ENCODE measurements at regions not wholly inside any gene's neighbourhood (a gene's known extent, or its start where the extent isn't known, plus 50 kb on each side); places are given as distances from the start of the nearest gene placed in this dataset.

DNA sequence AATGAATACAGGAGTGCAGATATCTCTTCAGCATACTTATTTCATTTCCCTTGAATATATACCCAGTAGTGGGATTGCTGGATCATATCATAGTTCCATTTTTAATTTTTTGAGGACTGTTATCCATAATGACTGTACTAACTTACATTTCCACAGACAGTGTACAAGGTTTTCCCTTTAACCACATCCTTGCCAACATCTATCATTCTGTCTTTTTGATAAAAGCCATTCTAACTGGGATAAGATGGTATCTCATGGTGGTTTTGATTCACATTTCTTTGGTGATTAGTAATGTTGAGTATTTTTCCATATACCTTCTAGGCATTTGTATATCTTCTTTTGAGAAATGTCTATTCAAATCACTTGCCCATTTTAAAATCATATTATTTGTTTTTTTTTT lies 325.2 kb downstream of the CYP26B1 start:
- H3F3A ChIP-seq (ENCODE audit: low read depth), result no peaks in the 10 kb centered on the region
- no peak overlapping the region for H3K4me3 ChIP-seq
- Mint-ChIP-seq H3K27ac (no peak overlapping the region), H3K4me1 (no peaks in the 10 kb centered on the region), H3K36me3 (no peaks in the 10 kb centered on the region), H3K4me3 (no peak overlapping the region), H3K27me3 (ENCODE audit: insufficient read depth, low read depth) (no peaks in the 10 kb centered on the region), H3K9me3 (peaks cover 2% of the 10 kb centered on the region)
- no peaks in the 10 kb centered on the region for H3K4me1 ChIP-seq
- no peak for DNase-seq (ENCODE audit: low spot score)
- no peak overlapping the region for H3K27ac ChIP-seq
- H3K27me3 ChIP-seq, result no peaks in the 10 kb centered on the region
- no peaks in the 10 kb centered on the region for H3K79me2 ChIP-seq (ENCODE audit: low read depth)
- no peaks in the 10 kb centered on the region for H3K36me3 ChIP-seq
- H2AFZ ChIP-seq (replicated peaks), result no peak overlapping the region
- no peak overlapping the region for H3K9ac ChIP-seq
- H4K20me1 ChIP-seq (ENCODE audit: low read depth), result no peaks in the 10 kb centered on the region
- peaks cover 4% of the 10 kb centered on the region for H3K9me3 ChIP-seq (ENCODE audit: low read depth)
- no peak overlapping the region for H3K4me2 ChIP-seq
- TF ChIP-seq, protein P1, sequence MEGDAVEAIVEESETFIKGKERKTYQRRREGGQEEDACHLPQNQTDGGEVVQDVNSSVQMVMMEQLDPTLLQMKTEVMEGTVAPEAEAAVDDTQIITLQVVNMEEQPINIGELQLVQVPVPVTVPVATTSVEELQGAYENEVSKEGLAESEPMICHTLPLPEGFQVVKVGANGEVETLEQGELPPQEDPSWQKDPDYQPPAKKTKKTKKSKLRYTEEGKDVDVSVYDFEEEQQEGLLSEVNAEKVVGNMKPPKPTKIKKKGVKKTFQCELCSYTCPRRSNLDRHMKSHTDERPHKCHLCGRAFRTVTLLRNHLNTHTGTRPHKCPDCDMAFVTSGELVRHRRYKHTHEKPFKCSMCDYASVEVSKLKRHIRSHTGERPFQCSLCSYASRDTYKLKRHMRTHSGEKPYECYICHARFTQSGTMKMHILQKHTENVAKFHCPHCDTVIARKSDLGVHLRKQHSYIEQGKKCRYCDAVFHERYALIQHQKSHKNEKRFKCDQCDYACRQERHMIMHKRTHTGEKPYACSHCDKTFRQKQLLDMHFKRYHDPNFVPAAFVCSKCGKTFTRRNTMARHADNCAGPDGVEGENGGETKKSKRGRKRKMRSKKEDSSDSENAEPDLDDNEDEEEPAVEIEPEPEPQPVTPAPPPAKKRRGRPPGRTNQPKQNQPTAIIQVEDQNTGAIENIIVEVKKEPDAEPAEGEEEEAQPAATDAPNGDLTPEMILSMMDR (IDR thresholded peaks at IDR 0.05), result no peak

DNA sequence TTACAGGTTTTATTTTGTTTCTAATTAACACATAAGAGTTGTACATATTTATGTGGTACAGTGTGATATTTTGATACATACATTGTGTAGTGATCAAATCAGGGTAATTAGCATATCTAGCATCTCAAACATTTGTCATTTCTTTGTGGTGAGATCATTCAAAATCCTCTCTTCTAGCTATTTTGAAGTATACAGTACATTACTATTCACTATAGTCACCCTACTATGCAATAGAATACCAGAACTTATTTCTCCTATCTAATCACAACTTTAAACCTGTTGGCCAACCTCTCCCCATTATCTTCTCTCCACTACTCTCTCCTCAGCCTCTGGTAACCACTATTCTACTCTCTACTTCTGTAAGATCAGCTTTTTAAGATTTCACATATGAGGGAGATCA lies 325.8 kb downstream of the CYP26B1 start:
- Histone ChIP-seq H2AFZ (replicated peaks) (no peak overlapping the region), H3K36me3 (no peaks in the 10 kb centered on the region), H3K27me3 (no peaks in the 10 kb centered on the region), H3K4me1 (no peaks in the 10 kb centered on the region), H3K79me2 (ENCODE audit: low read depth) (no peaks in the 10 kb centered on the region), H3K4me2 (no peak overlapping the region), H3K27ac (no peak overlapping the region), H4K20me1 (ENCODE audit: low read depth) (no peaks in the 10 kb centered on the region), H3K4me3 (no peak overlapping the region), H3F3A (ENCODE audit: low read depth) (no peaks in the 10 kb centered on the region), H3K9ac (no peak overlapping the region), H3K9me3 (ENCODE audit: low read depth) (peaks cover 4% of the 10 kb centered on the region)
- no peak overlapping the region for H3K27ac Mint-ChIP-seq
- TF ChIP-seq EZH2phosphoT487 (IDR thresholded peaks at IDR 0.05) (no peak), EZH2 (IDR thresholded peaks at IDR 0.05) (no peak)
- TF ChIP-seq, protein P1 (IDR thresholded peaks at IDR 0.05), result no peak
- peaks cover 2% of the 10 kb centered on the region for H3K9me3 Mint-ChIP-seq
- no peaks in the 10 kb centered on the region for H3K36me3 Mint-ChIP-seq
- H3K4me1 Mint-ChIP-seq, result no peaks in the 10 kb centered on the region
- DNase-seq (ENCODE audit: low spot score), result no peak
- H3K27me3 Mint-ChIP-seq (ENCODE audit: insufficient read depth, low read depth), result peaks cover under 1% of the 10 kb centered on the region
- no peak overlapping the region for H3K4me3 Mint-ChIP-seq

DNA sequence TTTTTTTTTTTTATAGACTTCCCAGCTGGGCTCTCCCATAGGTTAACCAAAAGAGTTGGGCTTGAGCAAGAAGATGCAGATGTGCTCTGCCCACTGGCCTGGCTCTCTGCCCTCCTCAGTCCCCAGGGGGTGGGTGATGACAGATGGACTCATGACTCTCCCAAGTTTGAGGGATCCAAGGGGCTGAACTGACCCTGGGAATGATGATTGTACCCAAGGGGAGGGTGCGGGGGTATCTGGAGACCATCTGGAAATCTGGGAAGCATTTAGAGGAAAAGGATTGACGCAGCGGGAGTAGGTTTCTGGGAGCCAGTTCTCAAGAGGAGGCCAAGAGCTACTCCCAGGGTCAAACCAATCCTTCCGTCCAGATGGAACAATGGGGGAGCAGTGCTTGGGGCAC lies 330.8 kb downstream of the CYP26B1 start:
- H4K20me1 ChIP-seq (ENCODE audit: low read depth), result no peaks in the 10 kb centered on the region
- H3K9me3 ChIP-seq (ENCODE audit: low read depth), result no peaks in the 10 kb centered on the region
- no peak for DNase-seq (ENCODE audit: low spot score)
- Mint-ChIP-seq H3K36me3 (no peaks in the 10 kb centered on the region), H3K4me3 (no peak overlapping the region), H3K27ac (no peak overlapping the region), H3K9me3 (peaks cover 2% of the 10 kb centered on the region), H3K4me1 (no peaks in the 10 kb centered on the region), H3K27me3 (ENCODE audit: insufficient read depth, low read depth) (peaks cover 2% of the 10 kb centered on the region)
- H3K36me3 ChIP-seq, result no peaks in the 10 kb centered on the region
- H3K4me1 ChIP-seq, result no peaks in the 10 kb centered on the region
- no peak overlapping the region for H3K27ac ChIP-seq
- H3K4me3 ChIP-seq, result no peak overlapping the region
- no peaks in the 10 kb centered on the region for H3K79me2 ChIP-seq (ENCODE audit: low read depth)
- TF ChIP-seq EZH2phosphoT487 (IDR thresholded peaks at IDR 0.05), result no peak
- TF ChIP-seq EZH2 (IDR thresholded peaks at IDR 0.05), result no peak
- TF ChIP-seq, protein P1 (IDR thresholded peaks at IDR 0.05), result no peak
- no peaks in the 10 kb centered on the region for H3F3A ChIP-seq (ENCODE audit: low read depth)
- no peak overlapping the region for H3K4me2 ChIP-seq
- no peak overlapping the region for H2AFZ ChIP-seq (replicated peaks)
- no peaks in the 10 kb centered on the region for H3K27me3 ChIP-seq
- H3K9ac ChIP-seq, result no peak overlapping the region

Measured in neural progenitor cell (in vitro differentiated cells).